T-helper 2 cell treated with Interferon-gamma antibody and Interleukin-4, amounts not matched to agents 5 μg/mL and 100 μg/mL, for 36 hours (primary cell): ENCODE measurements at regions not wholly inside any gene's neighbourhood (a gene's known extent, or its start where the extent isn't known, plus 50 kb on each side); places are given as distances from the start of the nearest gene placed in this dataset.

Source experiments
- DNase-seq: peaks from one replicate; pipeline ENCODE4 v3.0.0; 2021; ENCODE audit warnings: low spot score
- H3K27ac Mint-ChIP-seq: one replicate; pipeline ENCODE4 v1.8.0; 2021; ENCODE audit warnings: mild to moderate bottlenecking, mixed read lengths
- H3K27me3 Mint-ChIP-seq: one replicate; pipeline ENCODE4 v1.8.0; 2021; ENCODE audit warnings: low read depth, mixed read lengths
- H3K36me3 Mint-ChIP-seq: one replicate; pipeline ENCODE4 v1.8.0; 2021; ENCODE audit warnings: low read depth, mixed read lengths
- H3K4me1 Mint-ChIP-seq: one replicate; pipeline ENCODE4 v1.8.0; 2021; ENCODE audit warnings: low read depth, mixed read lengths
- H3K4me3 Mint-ChIP-seq: one replicate; pipeline ENCODE4 v1.8.0; 2022; ENCODE audit warnings: mild to moderate bottlenecking, moderate library complexity, mixed read lengths
- H3K9me3 Mint-ChIP-seq: one replicate; pipeline ENCODE4 v1.8.0; 2021; ENCODE audit warnings: mixed read lengths

DNA sequence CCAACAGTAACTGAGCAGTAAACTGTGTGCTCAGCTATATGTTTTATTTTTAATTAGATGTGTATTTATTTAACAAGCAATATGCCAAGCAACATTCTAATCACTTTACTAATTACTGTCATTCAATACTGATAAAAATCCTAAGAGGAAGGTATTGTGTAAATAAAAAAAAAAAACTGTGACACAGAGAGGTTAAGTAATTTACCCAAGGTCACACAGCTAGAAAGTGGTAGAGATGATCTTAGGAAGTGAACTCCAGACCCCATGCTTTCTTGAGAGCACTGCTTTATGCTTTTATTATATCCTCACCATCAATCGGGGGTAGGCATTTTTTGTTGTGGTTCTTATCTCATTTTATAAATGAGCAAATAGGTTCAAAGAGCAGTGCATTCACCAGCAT lies 417.1 kb downstream of the RAB28 start:
- Mint-ChIP-seq H3K4me3 (no peak overlapping the region), H3K27ac (no peak overlapping the region), H3K27me3 (no peaks in the 10 kb centered on the region), H3K9me3 (no peaks in the 10 kb centered on the region), H3K36me3 (no peaks in the 10 kb centered on the region), H3K4me1 (no peaks in the 10 kb centered on the region)
- no peak for DNase-seq

DNA sequence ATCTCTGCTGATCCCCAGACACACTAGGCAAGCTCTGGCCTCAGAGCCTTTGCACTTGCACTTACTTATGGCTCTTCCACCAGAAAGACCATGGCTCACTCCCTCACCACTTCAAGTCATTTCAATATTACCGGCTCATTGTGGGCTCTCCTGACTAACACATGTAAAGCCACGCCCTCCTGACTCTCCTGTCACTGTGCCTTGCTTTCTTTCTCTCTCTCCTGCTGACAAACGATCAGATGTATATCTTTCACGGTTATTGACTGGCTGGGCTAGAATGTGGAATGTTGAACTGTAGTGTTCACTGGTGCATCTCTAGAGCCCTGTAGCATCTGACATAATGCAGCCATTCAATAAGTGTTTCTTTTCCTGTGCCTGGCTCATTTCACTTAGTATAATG lies 425.1 kb downstream of the RAB28 start:
- H3K36me3 Mint-ChIP-seq, result no peaks in the 10 kb centered on the region
- no peak overlapping the region for H3K27ac Mint-ChIP-seq
- no peak overlapping the region for H3K4me3 Mint-ChIP-seq
- H3K9me3 Mint-ChIP-seq, result no peaks in the 10 kb centered on the region
- no peak for DNase-seq
- H3K27me3 Mint-ChIP-seq, result no peaks in the 10 kb centered on the region
- no peaks in the 10 kb centered on the region for H3K4me1 Mint-ChIP-seq

DNA sequence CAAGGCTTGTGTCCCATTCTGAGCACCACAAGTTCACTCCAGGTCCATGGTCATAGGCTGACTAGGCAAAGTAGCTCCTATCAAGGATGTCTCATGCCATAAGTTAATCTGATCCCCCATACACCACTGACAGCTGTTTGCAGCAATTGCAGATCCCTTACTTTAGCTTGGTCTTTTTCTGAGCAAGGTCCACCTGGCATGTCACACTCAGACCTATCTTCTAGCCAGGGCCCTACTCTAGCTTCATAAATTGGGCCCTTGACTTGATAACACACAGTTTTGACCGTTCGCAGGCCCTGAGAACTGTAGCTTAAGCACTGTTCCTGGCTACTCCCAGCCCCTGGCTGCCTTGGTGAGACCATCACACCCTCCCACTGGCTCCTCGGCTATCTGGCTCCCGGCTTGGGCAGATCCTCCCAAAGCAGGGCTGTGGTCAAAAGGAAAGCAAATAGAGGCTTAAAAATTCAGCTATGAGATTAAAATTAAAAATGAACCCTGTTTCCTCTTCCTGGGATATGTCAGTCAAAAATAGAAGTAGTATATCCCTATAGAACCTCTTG lies 427.4 kb downstream of the RAB28 start:
- no peaks in the 10 kb centered on the region for H3K9me3 Mint-ChIP-seq
- H3K36me3 Mint-ChIP-seq, result no peaks in the 10 kb centered on the region
- H3K4me3 Mint-ChIP-seq, result no peak overlapping the region
- no peaks in the 10 kb centered on the region for H3K27me3 Mint-ChIP-seq
- no peak overlapping the region for H3K27ac Mint-ChIP-seq
- no peaks in the 10 kb centered on the region for H3K4me1 Mint-ChIP-seq
- no peak for DNase-seq

DNA sequence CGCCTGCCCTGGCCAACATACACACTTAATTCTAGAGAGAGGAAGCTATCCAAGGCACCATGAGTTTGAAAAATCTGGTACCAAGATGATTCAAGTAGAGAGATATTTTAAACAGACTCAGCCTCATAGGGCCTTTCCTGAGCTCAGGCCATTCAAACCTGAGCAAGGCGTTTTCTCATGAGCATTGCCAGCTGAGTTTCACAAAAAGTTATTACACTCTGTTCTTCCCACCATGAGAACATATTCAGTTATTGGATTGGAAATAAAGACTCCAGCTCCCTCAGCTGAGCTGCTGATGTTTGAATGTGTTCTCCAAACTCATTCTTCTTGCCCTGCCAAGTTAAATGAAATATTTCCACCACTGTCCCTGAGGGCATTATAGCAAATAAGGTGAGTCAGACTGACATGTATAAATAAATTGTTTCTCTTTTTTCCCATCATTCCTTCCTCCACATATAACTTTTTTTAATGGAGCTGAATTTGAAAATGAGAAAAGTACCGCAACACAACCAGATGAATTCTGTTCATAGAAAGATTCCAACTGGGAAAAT lies 429.6 kb downstream of the RAB28 start:
- Mint-ChIP-seq H3K27me3 (no peaks in the 10 kb centered on the region), H3K9me3 (no peaks in the 10 kb centered on the region), H3K36me3 (no peaks in the 10 kb centered on the region), H3K4me3 (no peak overlapping the region), H3K4me1 (no peaks in the 10 kb centered on the region), H3K27ac (no peak overlapping the region)
- no peak for DNase-seq

DNA sequence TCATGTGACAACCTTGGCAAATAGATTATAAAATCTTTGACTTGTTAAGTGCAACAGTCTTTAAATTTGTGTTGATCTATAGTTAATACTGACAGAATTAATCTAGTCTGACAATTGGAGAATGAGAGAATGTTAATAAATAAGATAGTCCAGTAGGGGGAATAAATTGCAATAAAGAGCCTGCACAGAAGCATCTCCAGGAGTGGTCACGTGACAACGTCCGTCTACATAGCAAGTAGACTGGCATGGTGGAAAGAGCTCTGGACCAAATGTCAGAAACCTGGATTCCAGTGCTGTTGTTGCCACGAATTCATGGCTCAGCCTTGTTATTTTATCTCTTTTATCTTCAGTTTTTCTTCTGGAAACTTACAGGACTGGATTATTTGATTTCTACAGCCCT lies 436.5 kb downstream of the RAB28 start:
- Mint-ChIP-seq H3K27me3 (no peaks in the 10 kb centered on the region), H3K4me3 (no peak overlapping the region), H3K4me1 (no peaks in the 10 kb centered on the region), H3K27ac (no peak overlapping the region), H3K9me3 (peaks cover 5% of the 10 kb centered on the region), H3K36me3 (no peaks in the 10 kb centered on the region)
- DNase-seq, result no peak

DNA sequence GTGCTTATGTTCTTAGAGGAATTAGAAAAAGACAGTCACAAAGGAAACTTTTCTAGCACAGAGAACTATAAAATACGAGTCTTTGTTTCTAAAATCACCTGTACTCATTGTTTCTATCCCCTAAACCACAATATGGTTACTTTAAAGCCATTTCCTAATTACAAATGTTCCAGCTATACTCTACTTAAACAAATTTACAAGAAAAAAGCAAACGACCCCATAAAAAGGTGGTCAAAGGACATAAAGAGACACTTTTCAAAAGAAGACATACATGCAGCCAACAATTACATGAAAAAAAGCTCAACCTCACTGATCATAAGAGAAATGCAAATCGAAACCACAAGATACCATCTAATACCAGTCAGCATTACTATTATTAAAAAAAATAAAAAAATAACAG lies 447.3 kb downstream of the RAB28 start:
- no peaks in the 10 kb centered on the region for H3K27me3 Mint-ChIP-seq
- no peaks in the 10 kb centered on the region for H3K4me1 Mint-ChIP-seq
- no peak overlapping the region for H3K27ac Mint-ChIP-seq
- no peak overlapping the region for H3K4me3 Mint-ChIP-seq
- no peaks in the 10 kb centered on the region for H3K9me3 Mint-ChIP-seq
- no peak for DNase-seq
- H3K36me3 Mint-ChIP-seq, result no peaks in the 10 kb centered on the region

DNA sequence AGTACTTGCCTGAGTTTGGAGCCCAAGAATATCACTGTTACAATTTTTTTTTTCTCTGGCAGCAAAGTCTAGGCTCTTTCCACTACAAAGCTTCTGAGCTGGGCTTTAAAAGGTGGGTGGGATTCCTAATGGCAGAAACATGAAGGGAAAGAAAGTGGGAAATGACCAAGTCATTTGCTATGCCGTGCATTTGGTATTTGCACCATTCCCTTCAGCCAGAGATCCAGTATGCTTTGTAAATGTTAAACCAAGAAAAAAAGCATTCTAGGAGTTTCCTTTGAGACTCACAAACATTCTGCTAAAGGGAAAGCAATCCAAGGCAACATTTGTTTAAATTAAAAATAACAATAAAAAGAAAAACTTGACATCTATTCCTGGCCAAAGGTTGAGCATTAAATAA lies 451.2 kb downstream of the RAB28 start:
- Mint-ChIP-seq H3K27me3 (no peaks in the 10 kb centered on the region), H3K4me1 (no peaks in the 10 kb centered on the region), H3K9me3 (peaks cover 4% of the 10 kb centered on the region), H3K4me3 (no peak overlapping the region), H3K36me3 (no peaks in the 10 kb centered on the region), H3K27ac (no peak overlapping the region)
- DNase-seq, result no peak

DNA sequence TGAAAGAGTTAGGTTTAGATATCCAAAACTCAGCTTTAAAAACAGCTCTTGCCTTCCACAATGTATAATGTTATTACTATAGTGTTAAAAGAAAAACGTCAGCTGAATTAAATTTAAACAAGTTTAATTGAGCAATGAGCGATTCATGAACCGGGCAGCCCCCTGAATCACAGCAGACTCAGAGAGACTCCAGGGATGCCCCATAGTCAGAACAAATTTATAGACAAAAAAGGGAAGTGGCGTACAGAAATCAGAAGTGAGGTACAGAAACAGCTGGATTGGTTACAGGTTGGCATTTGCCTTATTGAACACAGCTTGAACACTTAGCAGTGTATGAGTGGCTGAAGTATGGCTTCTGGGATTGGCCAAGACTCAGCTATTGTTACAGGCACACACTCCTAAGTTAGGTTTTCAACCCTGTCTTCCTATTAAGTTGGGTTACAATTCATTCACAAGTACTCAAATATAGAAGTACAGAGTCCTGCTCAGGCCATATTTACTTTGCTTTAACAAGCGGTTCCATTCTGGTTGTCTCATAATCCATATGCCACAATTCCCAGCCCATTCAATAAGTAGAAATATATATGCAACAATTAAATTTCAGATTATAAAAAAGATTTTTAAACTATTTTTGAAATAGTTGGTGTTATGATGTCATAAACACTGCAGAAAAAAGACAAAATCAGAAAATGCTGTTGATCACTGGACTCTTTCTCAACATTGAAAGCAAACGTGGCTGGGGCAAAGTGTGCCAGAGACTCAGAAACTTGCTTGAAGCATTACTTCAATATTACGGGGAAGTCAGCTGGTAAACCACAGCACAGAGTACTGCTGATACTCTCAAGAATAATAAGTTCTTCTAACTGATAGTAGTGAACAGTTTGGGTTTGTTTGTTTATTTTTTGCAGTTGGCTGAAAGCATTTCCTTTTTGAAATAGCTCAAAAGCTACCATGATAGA lies 459.7 kb downstream of the RAB28 start:
- H3K27ac Mint-ChIP-seq, result no peak overlapping the region
- no peaks in the 10 kb centered on the region for H3K27me3 Mint-ChIP-seq
- H3K36me3 Mint-ChIP-seq, result no peaks in the 10 kb centered on the region
- H3K4me1 Mint-ChIP-seq, result no peaks in the 10 kb centered on the region
- H3K9me3 Mint-ChIP-seq, result peaks cover 9% of the 10 kb centered on the region
- no peak for DNase-seq
- H3K4me3 Mint-ChIP-seq, result no peak overlapping the region

DNA sequence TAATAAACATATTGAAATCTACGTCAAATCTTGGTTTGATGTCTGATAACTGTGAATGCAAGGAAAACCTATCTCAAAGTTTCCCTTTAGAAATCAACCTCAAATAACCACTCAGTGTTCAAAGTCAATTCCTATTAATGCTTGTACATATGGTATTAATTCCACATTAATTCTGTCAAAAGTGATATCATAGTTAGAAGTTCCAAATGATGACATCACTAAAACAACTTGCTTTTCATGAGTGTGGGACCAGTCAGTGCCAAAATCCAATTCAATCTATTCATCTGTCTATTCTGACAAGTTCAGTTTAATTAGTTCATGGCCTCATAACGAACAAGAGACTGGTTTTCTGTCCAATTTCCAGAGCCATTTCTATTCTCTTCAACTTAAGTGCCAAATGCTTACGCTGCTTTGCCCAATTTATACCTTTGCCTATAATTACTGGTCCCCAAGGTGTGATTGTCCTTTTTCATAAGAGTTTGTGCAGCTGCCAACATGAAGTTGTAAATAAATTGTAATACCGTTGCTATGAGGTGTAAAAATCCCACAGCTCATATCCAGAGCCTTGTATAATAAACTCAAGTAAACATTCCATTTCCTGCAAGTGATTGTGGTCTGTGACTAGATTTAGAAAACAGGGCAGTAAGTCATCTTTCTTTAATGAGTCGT lies 476.2 kb downstream of the RAB28 start:
- H3K27ac Mint-ChIP-seq, result no peak overlapping the region
- H3K4me1 Mint-ChIP-seq, result no peaks in the 10 kb centered on the region
- no peaks in the 10 kb centered on the region for H3K27me3 Mint-ChIP-seq
- no peak for DNase-seq
- H3K4me3 Mint-ChIP-seq, result no peak overlapping the region
- no peaks in the 10 kb centered on the region for H3K9me3 Mint-ChIP-seq
- no peaks in the 10 kb centered on the region for H3K36me3 Mint-ChIP-seq

DNA sequence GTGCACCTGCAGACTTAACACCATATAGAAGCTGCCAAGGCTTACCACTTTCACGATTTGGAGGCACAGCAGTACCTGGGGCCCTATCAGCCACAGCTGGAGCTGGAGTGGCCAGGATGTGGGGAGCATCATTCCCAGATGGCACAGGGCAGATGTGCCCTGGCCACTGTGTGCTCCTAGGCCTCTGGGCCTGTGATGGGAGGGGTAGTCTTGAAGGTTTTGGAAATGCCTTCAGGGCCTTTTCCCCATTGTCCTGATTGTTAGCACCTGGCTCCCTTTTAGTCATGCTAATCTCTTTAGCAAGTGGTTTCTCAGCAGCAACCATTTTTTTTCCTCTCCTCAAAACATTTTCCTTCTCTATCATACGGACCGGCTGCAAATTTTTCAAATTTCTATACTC lies 490.2 kb downstream of the RAB28 start:
- Mint-ChIP-seq H3K9me3 (peaks cover 14% of the 10 kb centered on the region), H3K27me3 (no peaks in the 10 kb centered on the region), H3K4me3 (no peak overlapping the region), H3K4me1 (no peaks in the 10 kb centered on the region), H3K36me3 (no peaks in the 10 kb centered on the region), H3K27ac (no peak overlapping the region)
- no peak for DNase-seq

DNA sequence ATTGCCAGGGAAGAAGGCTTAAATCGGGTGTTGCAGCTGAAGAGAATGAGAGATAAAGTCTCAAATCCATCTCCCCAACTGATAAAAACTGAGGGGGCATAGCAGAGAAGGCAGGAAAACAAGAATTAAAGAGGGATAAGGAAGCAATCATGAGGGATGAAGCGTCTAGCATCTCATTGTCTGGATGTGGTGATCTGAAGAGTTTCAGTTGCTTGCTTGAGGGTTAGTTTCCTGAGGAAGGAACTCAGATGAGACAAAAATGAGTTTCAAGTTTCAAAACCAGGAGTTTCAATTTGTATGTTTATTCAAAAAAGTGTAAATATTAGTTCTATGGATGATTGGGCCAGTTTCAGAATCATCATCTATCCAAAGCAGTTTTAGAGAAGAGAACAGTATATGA lies 496.9 kb downstream of the RAB28 start:
- Mint-ChIP-seq H3K27ac (no peak overlapping the region), H3K36me3 (no peaks in the 10 kb centered on the region), H3K4me1 (no peaks in the 10 kb centered on the region), H3K27me3 (no peaks in the 10 kb centered on the region), H3K9me3 (peaks cover 19% of the 10 kb centered on the region), H3K4me3 (no peak overlapping the region)
- no peak for DNase-seq

DNA sequence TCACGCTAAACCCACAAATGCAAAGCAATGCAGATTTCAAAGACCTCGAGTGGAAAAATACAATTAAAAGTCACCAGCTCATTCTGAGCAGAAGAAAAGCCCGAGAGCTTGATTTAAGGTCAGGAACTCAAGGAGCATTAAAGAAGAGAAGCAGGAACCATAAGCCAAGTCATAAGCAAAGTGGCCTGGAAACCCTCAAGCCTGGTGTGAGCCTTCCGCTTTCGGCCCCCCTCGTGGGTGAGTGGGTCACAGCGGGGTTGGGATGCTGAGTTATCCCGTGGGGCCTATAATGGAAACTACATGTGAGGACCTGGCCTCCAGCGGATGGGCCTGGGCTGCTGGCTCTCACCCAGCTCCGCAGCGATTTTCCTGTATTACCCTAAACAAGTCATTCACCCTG lies 504.3 kb downstream of the RAB28 start:
- Mint-ChIP-seq H3K9me3 (peaks cover 24% of the 10 kb centered on the region), H3K27me3 (no peaks in the 10 kb centered on the region), H3K27ac (no peak overlapping the region), H3K4me1 (no peaks in the 10 kb centered on the region), H3K36me3 (no peaks in the 10 kb centered on the region), H3K4me3 (no peak overlapping the region)
- DNase-seq, result no peak

DNA sequence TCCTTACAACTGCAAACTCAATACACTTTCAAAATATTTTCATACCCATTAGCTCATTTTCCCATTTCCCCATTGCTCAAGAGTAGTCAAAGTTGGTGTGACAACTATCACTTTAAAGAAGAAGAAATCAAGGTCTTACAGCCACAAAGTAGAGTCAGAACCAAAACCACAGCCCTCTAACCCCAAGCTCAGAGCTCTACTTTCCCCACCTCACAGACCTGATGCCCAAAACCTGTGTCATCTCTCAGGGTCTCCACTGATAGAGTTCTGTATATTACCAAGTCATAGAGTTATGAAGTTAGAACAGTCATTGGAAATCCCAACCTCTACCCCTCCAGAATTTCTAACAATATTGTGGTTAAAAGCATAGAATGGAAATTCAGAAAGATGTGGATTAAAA lies 505.8 kb downstream of the RAB28 start:
- Mint-ChIP-seq H3K4me1 (no peaks in the 10 kb centered on the region), H3K27me3 (no peaks in the 10 kb centered on the region), H3K9me3 (peaks cover 24% of the 10 kb centered on the region), H3K27ac (no peak overlapping the region), H3K36me3 (no peaks in the 10 kb centered on the region), H3K4me3 (no peak overlapping the region)
- no peak for DNase-seq

DNA sequence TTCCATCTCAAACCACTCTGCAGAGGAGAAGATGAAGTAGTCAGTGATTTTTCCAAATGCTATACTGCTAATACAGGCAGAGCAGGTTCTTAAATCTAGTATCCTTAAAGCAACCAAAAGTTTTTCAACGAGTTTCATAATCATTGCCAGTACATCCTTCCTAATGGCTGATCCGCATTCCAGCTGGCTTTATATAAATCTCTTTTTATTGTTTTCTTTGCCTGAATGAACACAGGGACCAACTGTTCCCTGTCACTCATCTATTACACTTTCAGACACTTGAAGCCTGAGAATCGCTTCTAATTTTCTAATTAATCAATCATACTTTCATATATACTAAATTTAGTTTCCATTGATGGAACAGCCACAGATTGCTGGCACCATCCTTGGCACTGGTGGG lies 508.6 kb downstream of the RAB28 start:
- Mint-ChIP-seq H3K27me3 (no peaks in the 10 kb centered on the region), H3K27ac (no peak overlapping the region), H3K9me3 (peaks cover 8% of the 10 kb centered on the region), H3K4me1 (no peaks in the 10 kb centered on the region), H3K36me3 (no peaks in the 10 kb centered on the region), H3K4me3 (no peak overlapping the region)
- no peak for DNase-seq
